A673 (cell line): ENCODE measurements at regions not wholly inside any gene's neighbourhood (a gene's known extent, or its start where the extent isn't known, plus 50 kb on each side); places are given as distances from the start of the nearest gene placed in this dataset.

Experiments used
- BruUV-seq: library from RNA; stranded (reverse); fragments of 400-500 nt; replicated peaks from 2 replicates; lab custom pipeline; 2021; lab: Mats Ljungman, UMichigan
- CTCF ChIA-PET: fragments of 300-600 bp; sonication (Branson Sonifier 250); formaldehyde crosslinking; loops from one replicate; lab custom pipeline; 2022; ENCODE audit warnings: antibody characterized with exemption; lab: Charles Lee
- POLR2A ChIA-PET: fragments of 300-600 bp; sonication (Branson Sonifier 250); formaldehyde crosslinking; loops from one replicate; lab custom pipeline; 2022; ENCODE audit warnings: antibody characterized with exemption; ENCODE audit not compliant: low non-redundant PET; lab: Charles Lee
- DNase-seq: peaks from one replicate; pipeline ENCODE4 v3.0.0-alpha.2; 2015; ENCODE audit warnings: low spot score
- H3K27ac ChIP-seq: fragments of 200-600 bp; sonication (generic); 2 replicates; pipeline ENCODE4 v1.5.1; 2016; ENCODE audit warnings: mixed run types, low read depth, mild to moderate bottlenecking, mixed read lengths, antibody characterized with exemption, low read length; ENCODE audit not compliant: poor library complexity, severe bottlenecking
- H3K27me3 ChIP-seq: fragments of 200-600 bp; sonication (generic); replicated peaks from 2 replicates; pipeline ENCODE4 v1.6.1; 2017; ENCODE audit warnings: mixed run types, low read depth, mild to moderate bottlenecking, mixed read lengths, antibody characterized with exemption, low read length; ENCODE audit not compliant: insufficient read depth, poor library complexity
- H3K36me3 ChIP-seq: fragments of 200-600 bp; sonication (generic); 2 replicates; pipeline ENCODE4 v1.6.1; 2016; ENCODE audit warnings: mixed run types, mild to moderate bottlenecking, mixed read lengths, antibody characterized with exemption, low read length; ENCODE audit not compliant: insufficient read depth, poor library complexity, severe bottlenecking
- H3K4me1 ChIP-seq: fragments of 200-600 bp; sonication (generic); 2 replicates; pipeline ENCODE4 v1.6.1; 2017; ENCODE audit warnings: mixed run types, mild to moderate bottlenecking, mixed read lengths, antibody characterized with exemption, low read length; ENCODE audit not compliant: insufficient read depth, poor library complexity, severe bottlenecking
- H3K4me3 ChIP-seq: fragments of 200-600 bp; sonication (generic); 2 replicates; pipeline ENCODE4 v1.5.1; 2016; ENCODE audit warnings: low read depth, mixed run types, mild to moderate bottlenecking, mixed read lengths, low read length; ENCODE audit not compliant: poor library complexity, severe bottlenecking
- H3K9me3 ChIP-seq: fragments of 200-600 bp; sonication (generic); 2 replicates; pipeline ENCODE4 v1.6.1; 2016; ENCODE audit warnings: mixed run types, low read depth, mild to moderate bottlenecking, mixed read lengths, antibody characterized with exemption, low read length; ENCODE audit not compliant: poor library complexity, severe bottlenecking
- EZH2 ChIP-seq: fragments of 200-600 bp; sonication (generic); IDR thresholded peaks from 2 replicates; pipeline ENCODE4 v1.6.1; 2017; ENCODE audit warnings: borderline replicate concordance, low read depth, mild to moderate bottlenecking, mixed read lengths, antibody characterized with exemption, low read length; ENCODE audit not compliant: poor library complexity, severe bottlenecking
- intact Hi-C: fragments of 100-400 bp; cut with micrococcal nuclease; formaldehyde crosslinking; loops from one replicate; pipeline ENCODE4 v1.10.0; 2022; ENCODE audit not compliant: unreplicated experiment
- TF ChIP-seq, protein P1 (sequence below): fragments of 300-800, 200-600 bp; sonication (generic); conservative IDR thresholded peaks from 2 replicates; pipeline ENCODE4 v1.5.1; 2017; ENCODE audit warnings: low read depth, mild to moderate bottlenecking, antibody characterized with exemption, low read length, moderate library complexity, mixed read lengths

GRCh38 chr12:66901138-66901932 is 222.5 kb upstream of the GRIP1 start:
- Histone ChIP-seq H3K4me3 (no peak overlapping the region), H3K36me3 (no peaks in the 10 kb centered on the region), H3K27me3 (peaks cover 7% of the 10 kb centered on the region), H3K9me3 (no peaks in the 10 kb centered on the region), H3K4me1 (no peaks in the 10 kb centered on the region), H3K27ac (no peak overlapping the region)
- CTCF ChIA-PET = no interaction called here
- no TSS peak for BruUV-seq
- intact Hi-C loops = no loop called here
- POLR2A ChIA-PET = no interaction called here
- DNase-seq = no peak
- TF ChIP-seq, protein P1, sequence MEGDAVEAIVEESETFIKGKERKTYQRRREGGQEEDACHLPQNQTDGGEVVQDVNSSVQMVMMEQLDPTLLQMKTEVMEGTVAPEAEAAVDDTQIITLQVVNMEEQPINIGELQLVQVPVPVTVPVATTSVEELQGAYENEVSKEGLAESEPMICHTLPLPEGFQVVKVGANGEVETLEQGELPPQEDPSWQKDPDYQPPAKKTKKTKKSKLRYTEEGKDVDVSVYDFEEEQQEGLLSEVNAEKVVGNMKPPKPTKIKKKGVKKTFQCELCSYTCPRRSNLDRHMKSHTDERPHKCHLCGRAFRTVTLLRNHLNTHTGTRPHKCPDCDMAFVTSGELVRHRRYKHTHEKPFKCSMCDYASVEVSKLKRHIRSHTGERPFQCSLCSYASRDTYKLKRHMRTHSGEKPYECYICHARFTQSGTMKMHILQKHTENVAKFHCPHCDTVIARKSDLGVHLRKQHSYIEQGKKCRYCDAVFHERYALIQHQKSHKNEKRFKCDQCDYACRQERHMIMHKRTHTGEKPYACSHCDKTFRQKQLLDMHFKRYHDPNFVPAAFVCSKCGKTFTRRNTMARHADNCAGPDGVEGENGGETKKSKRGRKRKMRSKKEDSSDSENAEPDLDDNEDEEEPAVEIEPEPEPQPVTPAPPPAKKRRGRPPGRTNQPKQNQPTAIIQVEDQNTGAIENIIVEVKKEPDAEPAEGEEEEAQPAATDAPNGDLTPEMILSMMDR = no peak
- no peak for TF ChIP-seq EZH2

GRCh38 chr12:66902020-66902419 is 223.1 kb upstream of the GRIP1 start:
- ChIA-PET CTCF (no interaction called here), POLR2A (no interaction called here)
- intact Hi-C loops = no loop called here
- H3K4me1 ChIP-seq = no peaks in the 10 kb centered on the region
- no peak overlapping the region for H3K4me3 ChIP-seq
- peaks cover 7% of the 10 kb centered on the region for H3K27me3 ChIP-seq
- no peaks in the 10 kb centered on the region for H3K9me3 ChIP-seq
- no TSS peak for BruUV-seq
- no peak overlapping the region for H3K27ac ChIP-seq
- no peak for DNase-seq
- TF ChIP-seq, protein P1 = no peak
- TF ChIP-seq EZH2 = no peak
- no peaks in the 10 kb centered on the region for H3K36me3 ChIP-seq

- POLR2A ChIA-PET = no interaction called here
- Histone ChIP-seq H3K4me1 (no peaks in the 10 kb centered on the region), H3K36me3 (no peaks in the 10 kb centered on the region), H3K9me3 (no peaks in the 10 kb centered on the region), H3K27me3 (no peaks in the 10 kb centered on the region), H3K27ac (no peak overlapping the region), H3K4me3 (no peak overlapping the region)
- no TSS peak for BruUV-seq
- intact Hi-C loops = no loop called here
- no peak for TF ChIP-seq EZH2
- TF ChIP-seq, protein P1 = no peak; the same call in 1 of the 2 replicates
- CTCF ChIA-PET = no interaction called here
- no peak for DNase-seq
Observed at GRCh38 chr12:66903782-66904396, 225.0 kb upstream of the GRIP1 start.
